H9 (cell line): ENCODE measurements at regions not wholly inside any gene's neighbourhood (a gene's known extent, or its start where the extent isn't known, plus 50 kb on each side); places are given as distances from the start of the nearest gene placed in this dataset.

Experiments
- DNase-seq: peaks from one replicate; pipeline ENCODE4 v3.0.0-alpha.2; 2017
- H2AFZ ChIP-seq: one replicate; pipeline ENCODE4 v1.6.1; 2013; ENCODE audit warnings: mild to moderate bottlenecking, low read length, control low read depth, moderate library complexity
- H2AK5ac ChIP-seq: 2 replicates; pipeline ENCODE4 v1.6.1; 2013; ENCODE audit warnings: low read length, control low read depth, mixed read lengths; ENCODE audit not compliant: insufficient read length
- H2BK120ac ChIP-seq: one replicate; pipeline ENCODE4 v1.6.1; 2013; ENCODE audit warnings: low read depth, mild to moderate bottlenecking, low read length, control low read depth, inconsistent platforms; ENCODE audit not compliant: poor library complexity, severe bottlenecking
- H2BK12ac ChIP-seq: 2 replicates; pipeline ENCODE4 v1.6.1; 2013; ENCODE audit warnings: low read length, control low read depth, mixed read lengths, low read depth; ENCODE audit not compliant: insufficient read length
- H2BK15ac ChIP-seq: 2 replicates; pipeline ENCODE4 v1.6.1; 2013; ENCODE audit warnings: low read depth, low read length, control low read depth
- H2BK20ac ChIP-seq: one replicate; pipeline ENCODE4 v1.6.1; 2013; ENCODE audit warnings: low read depth, mild to moderate bottlenecking, low read length, control low read depth, inconsistent platforms; ENCODE audit not compliant: poor library complexity, severe bottlenecking
- H2BK5ac ChIP-seq: 2 replicates; pipeline ENCODE4 v1.6.1; 2013; ENCODE audit warnings: low read length, control low read depth, mixed read lengths; ENCODE audit not compliant: insufficient read length
- H3K14ac ChIP-seq: 2 replicates; pipeline ENCODE4 v1.6.1; 2013; ENCODE audit warnings: low read length, control low read depth; ENCODE audit not compliant: insufficient read depth
- H3K18ac ChIP-seq: 2 replicates; pipeline ENCODE4 v1.6.1; 2013; ENCODE audit warnings: low read depth, mild to moderate bottlenecking, mixed read lengths, low read length, control low read depth; ENCODE audit not compliant: insufficient read length
- H3K23ac ChIP-seq: 2 replicates; pipeline ENCODE4 v1.6.1; 2013; ENCODE audit warnings: low read length, control low read depth, mixed read lengths, low read depth; ENCODE audit not compliant: insufficient read length
- H3K23me2 ChIP-seq: 2 replicates; pipeline ENCODE4 v1.6.1; 2013; ENCODE audit warnings: low read depth, mild to moderate bottlenecking, mixed read lengths, low read length, control low read depth; ENCODE audit not compliant: insufficient read length, poor library complexity, severe bottlenecking
- H3K27ac ChIP-seq: 2 replicates; pipeline ENCODE4 v1.5.1; 2013; ENCODE audit warnings: low read length, control low read depth, mixed read lengths, low read depth; ENCODE audit not compliant: insufficient read length
- H3K27me3 ChIP-seq: 2 replicates; pipeline ENCODE4 v1.6.1; 2013; ENCODE audit warnings: low read length, control low read depth, inconsistent platforms; ENCODE audit not compliant: insufficient read depth
- H3K4ac ChIP-seq: 2 replicates; pipeline ENCODE4 v1.6.1; 2013; ENCODE audit warnings: low read depth, mild to moderate bottlenecking, control low read depth, inconsistent platforms, low read length, moderate library complexity
- H3K4me1 ChIP-seq: 2 replicates; pipeline ENCODE4 v1.6.1; 2013; ENCODE audit warnings: low read length, control low read depth, inconsistent platforms; ENCODE audit not compliant: insufficient read depth
- H3K4me2 ChIP-seq: 2 replicates; pipeline ENCODE4 v1.6.1; 2013; ENCODE audit warnings: low read length, control low read depth, mixed read lengths; ENCODE audit not compliant: insufficient read length, insufficient read depth
- H3K56ac ChIP-seq: 2 replicates; pipeline ENCODE4 v1.6.1; 2013; ENCODE audit warnings: low read depth, mild to moderate bottlenecking, mixed read lengths, low read length, control low read depth; ENCODE audit not compliant: insufficient read length
- H3K79me1 ChIP-seq: 2 replicates; pipeline ENCODE4 v1.6.1; 2013; ENCODE audit warnings: low read depth, mild to moderate bottlenecking, moderate library complexity, low read length, control low read depth, inconsistent platforms; ENCODE audit not compliant: insufficient read depth, poor library complexity, severe bottlenecking
- H3K79me2 ChIP-seq: 2 replicates; pipeline ENCODE4 v1.6.1; 2013; ENCODE audit warnings: low read length, control low read depth, inconsistent platforms; ENCODE audit not compliant: insufficient read depth
- H3K9ac ChIP-seq: 2 replicates; pipeline ENCODE4 v1.6.1; 2013; ENCODE audit warnings: low read length, control low read depth, mixed read lengths; ENCODE audit not compliant: insufficient read length; ENCODE audit errors: extremely low read depth
- H3K9me3 ChIP-seq: one replicate; pipeline ENCODE4 v1.6.1; 2013; ENCODE audit warnings: low read depth, low read length, inconsistent platforms; ENCODE audit not compliant: control insufficient read depth
- H3T11ph ChIP-seq: one replicate; pipeline ENCODE4 v1.6.1; 2013; ENCODE audit warnings: mild to moderate bottlenecking, low read length, control low read depth, inconsistent platforms
- H4K20me1 ChIP-seq: one replicate; pipeline ENCODE4 v1.6.1; 2013; ENCODE audit not compliant: control insufficient read depth, insufficient read length, insufficient read depth
- H4K5ac ChIP-seq: 2 replicates; pipeline ENCODE4 v1.6.1; 2013; ENCODE audit warnings: low read depth, mild to moderate bottlenecking, mixed read lengths, low read length, control low read depth; ENCODE audit not compliant: insufficient read length
- H4K8ac ChIP-seq: replicated peaks from 2 replicates; pipeline ENCODE4 v1.6.1; 2013; ENCODE audit warnings: low read length, control low read depth, mixed read lengths, low read depth; ENCODE audit not compliant: insufficient read length
- H4K91ac ChIP-seq: 2 replicates; pipeline ENCODE4 v1.6.1; 2013; ENCODE audit warnings: low read depth, mild to moderate bottlenecking, moderate library complexity, mixed read lengths, low read length, control low read depth; ENCODE audit not compliant: insufficient read length
- H3K27ac Mint-ChIP-seq, 3 experiments: 2 replicates in 2 of 3; 3 replicates in 1 of 3; pipeline ENCODE4 v1.8.0; 2020 to 2021; ENCODE audit warnings: mixed read lengths in 3 of 3, mild to moderate bottlenecking in 1 of 3, moderate library complexity in 1 of 3
- H3K27me3 Mint-ChIP-seq: 2 replicates; pipeline ENCODE4 v1.8.0; 2021; ENCODE audit warnings: low read depth, mild to moderate bottlenecking, moderate library complexity, mixed read lengths
- H3K36me3 Mint-ChIP-seq, 3 experiments: 2 replicates in 2 of 3; 3 replicates in 1 of 3; pipeline ENCODE4 v1.8.0; 2020 to 2021; ENCODE audit warnings: low read depth in 3 of 3, mixed read lengths in 3 of 3; ENCODE audit not compliant: insufficient read depth in 1 of 3
- H3K4me1 Mint-ChIP-seq, 2 experiments: 2 replicates each; pipeline ENCODE4 v1.8.0; 2020; ENCODE audit warnings: mixed read lengths in 2 of 2
- H3K4me3 Mint-ChIP-seq, 2 experiments: 2 replicates in 1 of 2; 3 replicates in 1 of 2; pipeline ENCODE4 v1.8.0; 2020 to 2021; ENCODE audit warnings: mild to moderate bottlenecking in 2 of 2, mixed read lengths in 2 of 2, moderate library complexity in 1 of 2
- H3K9me3 Mint-ChIP-seq, 2 experiments: 2 replicates in 1 of 2; 3 replicates in 1 of 2; pipeline ENCODE4 v1.8.0; 2020; ENCODE audit warnings: mild to moderate bottlenecking in 2 of 2, mixed read lengths in 2 of 2, moderate library complexity in 1 of 2
- CTCF ChIP-seq: fragments of 200-600 bp; sonication (generic); conservative IDR thresholded peaks from 3 replicates; pipeline ENCODE4 v1.8.0; 2021; ENCODE audit warnings: antibody characterized with exemption, mild to moderate bottlenecking
- WGBS: extraction: QIAGEN DNeasy Blood & Tissue Kit; methylation state at CpG from one replicate; pipeline ENCODE4 v1.1.7; 2013; ENCODE audit warnings: missing lambda C conversion rate, low lambda C conversion rate, mixed read lengths; ENCODE audit not compliant: insufficient read length; ENCODE audit errors: extremely low coverage; 5-methylcytosine and 5-hydroxymethylcytosine counted together

GRCh38 chr2:21822505-21822904 lies 698.7 kb downstream of the TDRD15 start:
- no peak overlapping the region for H3K14ac ChIP-seq
- H2AFZ ChIP-seq: no peak overlapping the region
- no peak overlapping the region for H2AK5ac ChIP-seq
- no peak overlapping the region for H3K27ac ChIP-seq
- no peak overlapping the region for H4K5ac ChIP-seq
- H3K4ac ChIP-seq: no peak overlapping the region
- no peaks in the 10 kb centered on the region for H4K20me1 ChIP-seq
- H3K27me3 Mint-ChIP-seq: no peaks in the 10 kb centered on the region
- H2BK20ac ChIP-seq: no peak overlapping the region
- H2BK12ac ChIP-seq: no peak overlapping the region
- no peaks in the 10 kb centered on the region for H3K23me2 ChIP-seq
- H3K27me3 ChIP-seq: no peaks in the 10 kb centered on the region
- H3K9me3 ChIP-seq: no peaks in the 10 kb centered on the region
- H3K9ac ChIP-seq: no peak overlapping the region
- peak overlapping the region in 1 of 3 experiments; percentile 82; a peak in 2 of 7 replicates for H3K27ac Mint-ChIP-seq
- no peak overlapping the region for H4K8ac ChIP-seq
- no peaks in the 10 kb centered on the region for H3K79me2 ChIP-seq
- DNase-seq: no peak
- H3K4me3 Mint-ChIP-seq: no peak overlapping the region
- H3K4me1 Mint-ChIP-seq: peaks cover 35% of the 10 kb centered on the region in 2 experiments
- no peak overlapping the region for H3K18ac ChIP-seq
- H4K91ac ChIP-seq: no peak overlapping the region
- H2BK15ac ChIP-seq: no peak overlapping the region
- no peak overlapping the region for H2BK120ac ChIP-seq
- H3K4me1 ChIP-seq: peaks cover 5% of the 10 kb centered on the region; the same call in 1 of the 2 replicates
- H3K79me1 ChIP-seq: no peaks in the 10 kb centered on the region
- no peak for TF ChIP-seq CTCF
- H3K9me3 Mint-ChIP-seq: peaks cover under 1 to 1% of the 10 kb centered on the region in 2 experiments; a peak in 1 of 5 replicates
- no peak overlapping the region for H2BK5ac ChIP-seq
- no peak overlapping the region for H3T11ph ChIP-seq
- no peaks in the 10 kb centered on the region; a peak in 1 of 7 replicates for H3K36me3 Mint-ChIP-seq
- no peak overlapping the region for H3K56ac ChIP-seq
- H3K4me2 ChIP-seq: no peak overlapping the region
- WGBS: no CpG with 5 or more reads among the region's 2 CpGs
- H3K23ac ChIP-seq: no peak overlapping the region
